ENCODE measurements at regions not wholly inside any gene's neighbourhood (a gene's known extent, or its start where the extent isn't known, plus 50 kb on each side); places are given as distances from the start of the nearest gene placed in this dataset.

DNA sequence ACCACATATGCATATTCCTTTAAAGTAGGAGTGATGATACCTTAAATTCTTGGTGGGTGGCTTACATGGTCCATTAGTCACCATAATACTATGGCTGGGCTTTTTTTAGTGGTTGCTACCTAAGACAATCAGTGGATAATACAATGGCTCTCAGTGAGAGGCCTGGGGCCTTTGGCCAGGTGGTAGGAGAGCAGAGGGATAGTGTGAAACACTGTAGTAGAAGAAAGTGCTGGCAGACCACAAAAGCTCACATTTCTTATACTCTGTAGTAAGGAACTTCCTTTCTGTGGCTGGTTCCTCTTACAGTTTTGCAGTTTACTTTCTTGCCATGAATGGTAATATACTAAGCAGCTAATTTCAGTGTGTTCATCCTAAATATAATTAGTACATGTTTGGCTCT, 583.5 kb downstream of the XIRP2 start:
- Mint-ChIP-seq H3K36me3 (no peaks in the 10 kb centered on the region), H3K27me3 (ENCODE audit: low read depth in 2 of 2) (no peaks in the 10 kb centered on the region), H3K4me3 (no peak overlapping the region), H3K9me3 (peaks cover 3 to 6% of the 10 kb centered on the region in 2 donors), H3K4me1 (no peaks in the 10 kb centered on the region), H3K27ac (no peak overlapping the region)
- intact Hi-C loops (cut with micrococcal nuclease), result no loop called here
- no peak for DNase-seq
- TF ChIP-seq, protein P1, sequence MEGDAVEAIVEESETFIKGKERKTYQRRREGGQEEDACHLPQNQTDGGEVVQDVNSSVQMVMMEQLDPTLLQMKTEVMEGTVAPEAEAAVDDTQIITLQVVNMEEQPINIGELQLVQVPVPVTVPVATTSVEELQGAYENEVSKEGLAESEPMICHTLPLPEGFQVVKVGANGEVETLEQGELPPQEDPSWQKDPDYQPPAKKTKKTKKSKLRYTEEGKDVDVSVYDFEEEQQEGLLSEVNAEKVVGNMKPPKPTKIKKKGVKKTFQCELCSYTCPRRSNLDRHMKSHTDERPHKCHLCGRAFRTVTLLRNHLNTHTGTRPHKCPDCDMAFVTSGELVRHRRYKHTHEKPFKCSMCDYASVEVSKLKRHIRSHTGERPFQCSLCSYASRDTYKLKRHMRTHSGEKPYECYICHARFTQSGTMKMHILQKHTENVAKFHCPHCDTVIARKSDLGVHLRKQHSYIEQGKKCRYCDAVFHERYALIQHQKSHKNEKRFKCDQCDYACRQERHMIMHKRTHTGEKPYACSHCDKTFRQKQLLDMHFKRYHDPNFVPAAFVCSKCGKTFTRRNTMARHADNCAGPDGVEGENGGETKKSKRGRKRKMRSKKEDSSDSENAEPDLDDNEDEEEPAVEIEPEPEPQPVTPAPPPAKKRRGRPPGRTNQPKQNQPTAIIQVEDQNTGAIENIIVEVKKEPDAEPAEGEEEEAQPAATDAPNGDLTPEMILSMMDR (IDR thresholded peaks at IDR 0.05), result no peak
- no peak overlapping the region for H3K27ac ChIP-seq (ENCODE audit: low read length)
- no peak overlapping the region for H3K4me3 ChIP-seq (ENCODE audit: low read length)
- no peaks in the 10 kb centered on the region for H3K36me3 ChIP-seq (ENCODE audit: control insufficient read depth, insufficient read depth, low read length)
- ATAC-seq, result peak in 1 of 3 donors; percentile 27
- no peaks in the 10 kb centered on the region for H3K4me1 ChIP-seq (ENCODE audit: control insufficient read depth, insufficient read depth, low read length)
- no peaks in the 10 kb centered on the region for H3K27me3 ChIP-seq (ENCODE audit: control insufficient read depth, insufficient read depth, low read length)
- no peaks in the 10 kb centered on the region for H3K9me3 ChIP-seq (ENCODE audit: control insufficient read depth, insufficient read depth, low read length)

DNA sequence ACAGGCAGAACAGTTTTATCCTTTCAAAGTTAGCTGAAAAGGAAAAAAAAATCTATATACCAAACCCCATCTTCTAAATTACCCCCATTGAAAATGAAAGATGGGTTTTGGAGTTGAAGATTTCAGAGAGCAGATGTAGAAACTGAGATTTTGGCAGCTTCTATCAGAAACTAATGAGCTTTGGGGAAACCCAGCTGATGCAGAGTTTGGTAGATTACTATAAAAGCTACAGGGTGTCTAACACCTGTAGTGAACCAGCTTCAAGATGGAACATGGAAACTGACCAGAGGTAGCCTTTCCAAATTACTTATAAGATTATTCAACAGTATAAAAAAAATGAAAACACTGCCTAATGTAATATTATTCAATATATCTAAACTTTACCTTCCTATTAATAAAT, 583.1 kb downstream of the XIRP2 start:
- ATAC-seq, result no peak
- H3K27me3 ChIP-seq (ENCODE audit: control insufficient read depth, insufficient read depth, low read length), result no peaks in the 10 kb centered on the region
- no peak overlapping the region for H3K27ac ChIP-seq (ENCODE audit: low read length)
- no peaks in the 10 kb centered on the region for H3K36me3 ChIP-seq (ENCODE audit: control insufficient read depth, insufficient read depth, low read length)
- TF ChIP-seq, protein P1 (IDR thresholded peaks at IDR 0.05), result no peak
- peaks cover 3 to 6% of the 10 kb centered on the region in 2 donors for H3K9me3 Mint-ChIP-seq
- H3K4me3 Mint-ChIP-seq, result no peak overlapping the region
- H3K4me1 ChIP-seq (ENCODE audit: control insufficient read depth, insufficient read depth, low read length), result no peaks in the 10 kb centered on the region
- intact Hi-C loops (cut with micrococcal nuclease), result no loop called here
- H3K27me3 Mint-ChIP-seq (ENCODE audit: low read depth in 2 of 2), result no peaks in the 10 kb centered on the region
- no peak for DNase-seq
- H3K36me3 Mint-ChIP-seq, result no peaks in the 10 kb centered on the region
- H3K4me3 ChIP-seq (ENCODE audit: low read length), result no peak overlapping the region
- no peaks in the 10 kb centered on the region for H3K4me1 Mint-ChIP-seq
- no peaks in the 10 kb centered on the region for H3K9me3 ChIP-seq (ENCODE audit: control insufficient read depth, insufficient read depth, low read length)
- no peak overlapping the region for H3K27ac Mint-ChIP-seq

DNA sequence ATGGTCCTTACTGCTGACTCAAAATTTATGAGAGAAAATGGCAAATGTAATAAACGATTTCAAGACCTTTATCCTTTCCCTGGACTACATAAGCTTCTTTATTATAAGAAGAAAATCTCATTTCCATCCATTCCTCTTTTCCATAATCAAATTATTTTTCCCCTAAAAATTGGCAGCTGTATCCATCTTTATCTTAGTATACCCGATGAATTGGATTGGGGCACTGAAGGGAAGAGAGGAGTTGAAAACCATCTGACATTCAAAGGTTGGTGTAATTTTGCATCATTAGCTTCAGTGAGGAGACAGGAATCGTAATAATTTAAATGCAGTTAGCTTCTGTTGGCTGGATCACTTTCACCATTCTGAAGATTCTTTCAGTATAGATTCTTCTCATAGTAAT, 574.1 kb downstream of the XIRP2 start:
- intact Hi-C loops (cut with micrococcal nuclease), result no loop called here
- H3K4me1 Mint-ChIP-seq, result no peaks in the 10 kb centered on the region
- WGBS (ENCODE audit: insufficient coverage), result no CpG with 5 or more reads among the region's 3 CpGs
- H3K27ac Mint-ChIP-seq, result no peak overlapping the region
- H3K9me3 Mint-ChIP-seq, result peaks cover 12 to 16% of the 10 kb centered on the region in 2 donors
- no peak for ATAC-seq
- Histone ChIP-seq H3K4me3 (ENCODE audit: low read length) (no peak overlapping the region), H3K27ac (ENCODE audit: low read length) (no peak overlapping the region), H3K4me1 (ENCODE audit: control insufficient read depth, insufficient read depth, low read length) (no peaks in the 10 kb centered on the region), H3K27me3 (ENCODE audit: control insufficient read depth, insufficient read depth, low read length) (no peaks in the 10 kb centered on the region), H3K36me3 (ENCODE audit: control insufficient read depth, insufficient read depth, low read length) (no peaks in the 10 kb centered on the region), H3K9me3 (ENCODE audit: control insufficient read depth, insufficient read depth, low read length) (peaks cover 4% of the 10 kb centered on the region)
- no peak overlapping the region for H3K4me3 Mint-ChIP-seq
- TF ChIP-seq, protein P1 (IDR thresholded peaks at IDR 0.05), result no peak
- no peak for DNase-seq
- H3K36me3 Mint-ChIP-seq, result peaks cover 19% of the 10 kb centered on the region
- no peaks in the 10 kb centered on the region for H3K27me3 Mint-ChIP-seq (ENCODE audit: low read depth in 2 of 2)

DNA sequence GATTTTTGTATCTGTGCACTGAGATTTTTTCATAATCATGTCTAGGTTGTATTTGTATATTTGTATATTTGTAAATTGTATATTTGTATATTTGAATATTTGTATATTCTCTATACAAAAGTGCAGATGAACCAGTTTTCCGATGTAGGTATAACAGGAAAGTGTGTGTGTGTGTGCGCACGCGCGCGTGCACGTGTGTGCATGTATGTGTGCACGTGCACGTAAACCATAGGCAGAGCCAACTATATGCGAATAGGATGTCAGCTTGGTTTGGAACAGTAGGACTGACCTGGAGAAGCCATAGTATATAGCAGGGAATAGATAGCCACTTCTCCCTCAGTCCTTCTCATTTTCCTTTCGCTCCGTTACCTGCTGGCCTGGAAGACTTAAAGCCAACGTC, 565.8 kb downstream of the XIRP2 start:
- intact Hi-C loops (cut with micrococcal nuclease), result no loop called here
- Mint-ChIP-seq H3K4me1 (no peaks in the 10 kb centered on the region), H3K36me3 (peaks cover 19% of the 10 kb centered on the region), H3K9me3 (peaks cover 16 to 21% of the 10 kb centered on the region in 2 donors), H3K4me3 (no peak overlapping the region), H3K27me3 (ENCODE audit: low read depth in 2 of 2) (no peaks in the 10 kb centered on the region), H3K27ac (no peak overlapping the region)
- no peak for ATAC-seq
- Histone ChIP-seq H3K4me3 (ENCODE audit: low read length) (no peak overlapping the region), H3K27ac (ENCODE audit: low read length) (no peak overlapping the region), H3K27me3 (ENCODE audit: control insufficient read depth, insufficient read depth, low read length) (no peaks in the 10 kb centered on the region), H3K36me3 (ENCODE audit: control insufficient read depth, insufficient read depth, low read length) (no peaks in the 10 kb centered on the region), H3K9me3 (ENCODE audit: control insufficient read depth, insufficient read depth, low read length) (no peaks in the 10 kb centered on the region), H3K4me1 (ENCODE audit: control insufficient read depth, insufficient read depth, low read length) (no peaks in the 10 kb centered on the region)
- TF ChIP-seq, protein P1 (IDR thresholded peaks at IDR 0.05), result no peak
- whole genome bisulfite sequencing (ENCODE audit: insufficient coverage), result 97% methylated on average over 13 of the region's 13 CpGs
- DNase-seq, result no peak
